A549 (cell line): ENCODE measurements at regions not wholly inside any gene's neighbourhood (a gene's known extent, or its start where the extent isn't known, plus 50 kb on each side); places are given as distances from the start of the nearest gene placed in this dataset.

Source experiments
- ATAC-seq, 2 experiments: fragments of 200-7000 bp in 1 of 2; fragments of >200 bp in 1 of 2; cut with Nextera tagmentation in 1 of 2; cut with Tn5 transposase in 1 of 2; 3 replicates each; pipeline versions ENCODE4 v1.8.0 to v1.9.1; 2018 to 2020; ENCODE audit warnings: mild to moderate bottlenecking in 1 of 2, moderate library complexity in 1 of 2
- CTCF ChIA-PET: fragments of 300-600 bp; sonication (Branson Sonifier 250); formaldehyde crosslinking; extraction: SDS; loops from one replicate; lab custom pipeline; 2021; ENCODE audit warnings: antibody characterized with exemption, inconsistent platforms; lab: Yijun Ruan, JAX
- POLR2A ChIA-PET: fragments of 350-600 bp; formaldehyde crosslinking; extraction: SDS; loops from one replicate; lab custom pipeline; 2021; ENCODE audit warnings: antibody characterized with exemption, inconsistent platforms; lab: Yijun Ruan, JAX
- DNase-seq, 2 experiments: peaks; one replicate each; pipeline versions ENCODE4 v3.0.0 to v3.0.0-alpha.2; 2011 to 2016; ENCODE audit warnings: low read depth in 1 of 2, low spot score in 1 of 2
- FAIRE-seq: peaks from 2 replicates; lab custom pipeline; 2011; peaks lifted over from hg19 to GRCh38; lab: Jason Lieb, UNC
- H3K27ac ChIP-seq, 2 experiments: fragments of >200 bp; sonication (Bioruptor Twin); formaldehyde crosslinking; 3 replicates each; pipeline ENCODE4 v1.5.1; 2016 to 2017
- H3K4me1 ChIP-seq: fragments of >200 bp; sonication (Bioruptor Twin); formaldehyde crosslinking; 3 replicates; pipeline ENCODE4 v1.6.1; 2016
- H3K4me2 ChIP-seq: fragments of >200 bp; sonication (Bioruptor Twin); formaldehyde crosslinking; 3 replicates; pipeline ENCODE4 v1.6.1; 2016
- H3K4me3 ChIP-seq: fragments of >200 bp; sonication (Bioruptor Twin); formaldehyde crosslinking; 3 replicates; pipeline ENCODE4 v1.5.1; 2016
- H3K9me3 ChIP-seq: fragments of >200 bp; sonication (Bioruptor Twin); formaldehyde crosslinking; 3 replicates; pipeline ENCODE4 v1.6.1; 2016
- BCL3 ChIP-seq: fragments of >200 bp; sonication (Bioruptor Twin); formaldehyde crosslinking; IDR thresholded peaks from 3 replicates; pipeline ENCODE4 v1.6.1; 2016
- CEBPB ChIP-seq, 2 experiments: fragments of >200 bp in 1 of 2; sonication (Bioruptor Twin) in 1 of 2; formaldehyde crosslinking in 1 of 2; IDR thresholded peaks; 2 replicates each; pipeline ENCODE4 v1.6.1; 2012 to 2016
- EP300 ChIP-seq, 2 experiments: fragments of >200 bp; sonication (Bioruptor Twin); formaldehyde crosslinking; IDR thresholded peaks; 2 replicates in 1 of 2; 3 replicates in 1 of 2; pipeline ENCODE4 v1.6.1; 2016 to 2017
- ESRRA ChIP-seq: fragments of 150-350 bp; IDR thresholded peaks from 2 replicates; pipeline ENCODE4 v1.6.1; 2014; ENCODE audit warnings: mild to moderate bottlenecking, low read length, borderline replicate concordance
- HOXB5 ChIP-seq: fragments of 250-450 bp; sonication (Bioruptor Pico); IDR thresholded peaks from 2 replicates; pipeline ENCODE4 v1.5.0; 2020; ENCODE audit warnings: mild to moderate bottlenecking, moderate library complexity
- JUN ChIP-seq, 2 experiments: fragments of >200 bp; sonication (Bioruptor Twin); formaldehyde crosslinking; IDR thresholded peaks; 2 replicates in 1 of 2; 3 replicates in 1 of 2; pipeline ENCODE4 v1.6.1; 2016 to 2017
- MAFK ChIP-seq: fragments of 450-650 bp; IDR thresholded peaks from 2 replicates; pipeline ENCODE4 v1.6.1; 2014; ENCODE audit not compliant: partially characterized antibody
- NFE2L2 ChIP-seq: fragments of 150-350 bp; conservative IDR thresholded peaks from 2 replicates; pipeline ENCODE4 v1.6.1; 2014; ENCODE audit warnings: low read length
- NR3C1 ChIP-seq: fragments of >200 bp; sonication (Bioruptor Twin); formaldehyde crosslinking; IDR thresholded peaks from 3 replicates; pipeline ENCODE4 v1.6.1; 2017
- PHF8 ChIP-seq: fragments of 200-600 bp; sonication (generic); IDR thresholded peaks from 2 replicates; pipeline ENCODE4 v1.6.1; 2016; ENCODE audit warnings: low read depth, mild to moderate bottlenecking, antibody characterized with exemption, moderate library complexity, borderline replicate concordance
- RAD21 ChIP-seq, 2 experiments: fragments of >200 bp in 1 of 2; sonication (Bioruptor Twin) in 1 of 2; formaldehyde crosslinking in 1 of 2; IDR thresholded peaks in 1 of 2; conservative IDR thresholded peaks in 1 of 2; 2 replicates in 1 of 2; 3 replicates in 1 of 2; pipeline ENCODE4 v1.6.1; 2012 to 2018; ENCODE audit warnings: inconsistent platforms in 1 of 2
- RNF2 ChIP-seq: fragments of 200-600 bp; sonication (generic); IDR thresholded peaks from 2 replicates; pipeline ENCODE4 v1.6.1; 2016; ENCODE audit warnings: low read depth, mild to moderate bottlenecking, antibody characterized with exemption, moderate library complexity, borderline replicate concordance
- SMC3 ChIP-seq: fragments of >200 bp; sonication (Bioruptor Twin); formaldehyde crosslinking; IDR thresholded peaks from 3 replicates; pipeline ENCODE4 v1.6.1; 2018; ENCODE audit warnings: inconsistent platforms
- SREBF2 ChIP-seq: fragments of 450-650 bp; IDR thresholded peaks from 2 replicates; pipeline ENCODE4 v1.6.1; 2014; ENCODE audit warnings: mild to moderate bottlenecking, moderate library complexity
- USF2 ChIP-seq: fragments of 450-650 bp; IDR thresholded peaks from 2 replicates; pipeline ENCODE4 v1.6.1; 2014; ENCODE audit warnings: antibody characterized with exemption
- ZC3H11A ChIP-seq: fragments of 450-650 bp; IDR thresholded peaks from 2 replicates; pipeline ENCODE4 v1.6.1; 2014; ENCODE audit warnings: antibody characterized with exemption, mild to moderate bottlenecking
- ZNF302 ChIP-seq: fragments of 250-450 bp; sonication (Bioruptor Pico); IDR thresholded peaks from 2 replicates; pipeline ENCODE4 v1.9.0; 2021; ENCODE audit warnings: inconsistent platforms, mild to moderate bottlenecking, moderate library complexity
- ZSCAN20 ChIP-seq: fragments of 250-450 bp; sonication (Bioruptor Pico); IDR thresholded peaks from 2 replicates; pipeline ENCODE4 v1.8.0; 2022; ENCODE audit warnings: mild to moderate bottlenecking, moderate library complexity
- WGBS: methylation state at CpG from one replicate; pipeline ENCODE4 v1.1.6; 2017; ENCODE audit errors: missing lambda C conversion rate; 5-methylcytosine and 5-hydroxymethylcytosine counted together
- TF ChIP-seq, protein P1 (sequence below): fragments of >200 bp; sonication (Bioruptor Twin); formaldehyde crosslinking; IDR thresholded peaks from 3 replicates; pipeline ENCODE4 v1.5.1; 2016
- TF ChIP-seq, protein P2 (sequence below): fragments of 250-450 bp; sonication (Bioruptor Pico); IDR thresholded peaks from 2 replicates; pipeline ENCODE4 v1.5.0; 2020; ENCODE audit warnings: low read depth, mild to moderate bottlenecking, moderate library complexity

DNA sequence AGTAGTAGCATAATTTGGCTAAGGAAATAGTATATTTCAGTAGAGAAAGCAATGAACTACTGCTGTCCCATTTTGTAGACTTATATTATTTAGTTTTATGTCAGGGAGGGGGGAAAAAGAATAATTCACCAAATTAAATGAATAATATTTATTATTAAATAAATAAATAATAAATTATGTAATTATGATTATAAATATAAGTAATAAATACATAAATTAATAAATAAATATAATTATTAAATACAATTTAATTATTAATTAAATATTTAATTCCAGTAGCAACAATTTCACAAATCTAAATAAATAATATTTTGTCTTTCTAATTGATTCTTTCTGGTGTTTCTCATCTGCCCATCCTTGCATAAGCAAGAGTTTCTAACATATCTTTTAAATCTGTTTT is 81.1 kb upstream of the PLSCR4 start:
- POLR2A ChIA-PET = no interaction called here
- Histone ChIP-seq H3K27ac (no peak overlapping the region), H3K4me2 (no peak overlapping the region), H3K4me1 (no peaks in the 10 kb centered on the region), H3K4me3 (no peak overlapping the region), H3K9me3 (no peaks in the 10 kb centered on the region)
- DNase-seq (no peak), ATAC-seq (no peak), FAIRE-seq (no peak)
- CTCF ChIA-PET = interaction anchor here (2.6 kb wide), 1 partner anchor 246 kb away, joined by 12 read pairs; no protein-coding TSS in a partner anchor
- TF ChIP-seq, protein P1, sequence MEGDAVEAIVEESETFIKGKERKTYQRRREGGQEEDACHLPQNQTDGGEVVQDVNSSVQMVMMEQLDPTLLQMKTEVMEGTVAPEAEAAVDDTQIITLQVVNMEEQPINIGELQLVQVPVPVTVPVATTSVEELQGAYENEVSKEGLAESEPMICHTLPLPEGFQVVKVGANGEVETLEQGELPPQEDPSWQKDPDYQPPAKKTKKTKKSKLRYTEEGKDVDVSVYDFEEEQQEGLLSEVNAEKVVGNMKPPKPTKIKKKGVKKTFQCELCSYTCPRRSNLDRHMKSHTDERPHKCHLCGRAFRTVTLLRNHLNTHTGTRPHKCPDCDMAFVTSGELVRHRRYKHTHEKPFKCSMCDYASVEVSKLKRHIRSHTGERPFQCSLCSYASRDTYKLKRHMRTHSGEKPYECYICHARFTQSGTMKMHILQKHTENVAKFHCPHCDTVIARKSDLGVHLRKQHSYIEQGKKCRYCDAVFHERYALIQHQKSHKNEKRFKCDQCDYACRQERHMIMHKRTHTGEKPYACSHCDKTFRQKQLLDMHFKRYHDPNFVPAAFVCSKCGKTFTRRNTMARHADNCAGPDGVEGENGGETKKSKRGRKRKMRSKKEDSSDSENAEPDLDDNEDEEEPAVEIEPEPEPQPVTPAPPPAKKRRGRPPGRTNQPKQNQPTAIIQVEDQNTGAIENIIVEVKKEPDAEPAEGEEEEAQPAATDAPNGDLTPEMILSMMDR = no peak
- no peak for TF ChIP-seq SREBF2
- no peak for TF ChIP-seq USF2

DNA sequence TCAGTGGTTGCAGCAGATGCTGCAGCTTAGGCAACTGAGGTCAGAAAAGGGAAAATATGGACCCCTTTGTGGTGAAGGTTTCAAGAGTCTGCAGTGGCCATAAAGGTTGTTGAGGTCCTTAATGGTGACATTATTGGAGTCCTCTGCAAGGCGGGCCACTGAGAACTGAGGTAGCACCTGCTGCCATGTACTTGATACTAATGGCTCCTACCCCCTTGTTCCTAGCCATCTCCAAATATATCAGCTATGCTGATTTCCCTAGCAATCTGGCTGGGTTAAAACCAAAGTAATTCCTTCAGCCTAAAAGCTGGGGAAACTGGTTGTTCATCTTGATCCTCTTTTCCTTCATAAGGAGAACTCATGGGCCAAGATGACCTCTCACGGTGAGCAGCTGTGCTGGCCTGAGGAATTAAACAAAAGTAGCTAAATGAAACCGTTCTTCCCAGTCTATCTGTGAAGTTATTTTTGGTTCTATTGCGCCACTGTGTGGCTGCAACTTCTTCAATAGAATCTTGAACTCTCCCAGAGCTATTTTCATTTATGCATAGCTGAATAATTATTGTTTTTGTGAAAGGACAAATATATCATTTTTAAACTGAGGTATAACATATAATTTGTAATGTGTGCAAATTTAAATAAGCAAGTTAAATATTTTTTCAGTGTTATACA is 76.1 kb upstream of the PLSCR4 start:
- CTCF ChIA-PET = interaction anchor here (0.7 to 3.0 kb wide), 43 partner anchors 9 to 726 kb away, joined by 3 to 46 read pairs (median 4); no protein-coding TSS in a partner anchor
- DNase-seq = peak; percentile 31 to 66

GRCh38 chr3:146325170-146325569 is 74.3 kb upstream of the PLSCR4 start:
- FAIRE-seq (no peak), DNase-seq (no peak)
- H3K27ac ChIP-seq = no peak overlapping the region
- H3K4me2 ChIP-seq = no peak overlapping the region
- no peak overlapping the region for H3K4me3 ChIP-seq
- TF ChIP-seq ESRRA (no peak), PHF8 (no peak), NFE2L2 (no peak), JUN (IDR thresholded peaks at IDR 0.05) (no peak), BCL3 (no peak), HOXB5 (CRISPR knock-in tag) (no peak), CEBPB (IDR thresholded peaks at IDR 0.05) (no peak), ZNF302 (CRISPR knock-in tag) (no peak), NR3C1 (no peak), MAFK (no peak)
- TF ChIP-seq, protein P2, sequence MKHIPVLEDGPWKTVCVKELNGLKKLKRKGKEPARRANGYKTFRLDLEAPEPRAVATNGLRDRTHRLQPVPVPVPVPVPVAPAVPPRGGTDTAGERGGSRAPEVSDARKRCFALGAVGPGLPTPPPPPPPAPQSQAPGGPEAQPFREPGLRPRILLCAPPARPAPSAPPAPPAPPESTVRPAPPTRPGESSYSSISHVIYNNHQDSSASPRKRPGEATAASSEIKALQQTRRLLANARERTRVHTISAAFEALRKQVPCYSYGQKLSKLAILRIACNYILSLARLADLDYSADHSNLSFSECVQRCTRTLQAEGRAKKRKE (CRISPR knock-in tag) = no peak
- TF ChIP-seq, all 56 proteins: peak for 0
- ChIA-PET POLR2A (no interaction called here), CTCF (no interaction called here)
- Histone ChIP-seq H3K9me3 (no peaks in the 10 kb centered on the region; the same call in 2 of the 3 replicates), H3K4me1 (no peaks in the 10 kb centered on the region)
- no peak for ATAC-seq

More for the DNA sequence above, 76.1 kb upstream of the PLSCR4 start:
- H3K9me3 ChIP-seq = no peaks in the 10 kb centered on the region; the same call in 2 of the 3 replicates
- 24% methylated on average over 4 of the region's 4 CpGs for WGBS
- no peaks in the 10 kb centered on the region for H3K4me1 ChIP-seq
- no peak overlapping the region for H3K4me3 ChIP-seq
- TF ChIP-seq JUN (IDR thresholded peaks at IDR 0.05) = no peak
- TF ChIP-seq SMC3 = peak; percentile 98
- TF ChIP-seq, protein P1 = peak; percentile 88
- TF ChIP-seq EP300 (IDR thresholded peaks at IDR 0.05) = no peak
- no peak for TF ChIP-seq ZC3H11A
- no peak for TF ChIP-seq ZSCAN20
- TF ChIP-seq RNF2 = no peak
- peak; percentile 88 to 96 for TF ChIP-seq RAD21 (conservative IDR thresholded peaks at IDR 0.05 in 1 of 2, IDR thresholded peaks at IDR 0.05 in 1 of 2)
- FAIRE-seq (no peak), ATAC-seq (peak; percentile 93)
- H3K4me2 ChIP-seq = peak overlapping the region; percentile 37; the same call in 2 of the 3 replicates
- H3K27ac ChIP-seq = peak overlapping the region; percentile 28 to 56; a peak in 4 of 6 replicates
- POLR2A ChIA-PET = interaction anchor here (0.7 to 1.1 kb wide), 4 partner anchors 13 to 218 kb away, joined by 3 to 9 read pairs (median 5); partner anchors contain the start of gene PLSCR1
